Neural progenitor cell (in vitro differentiated cells): ENCODE measurements at regions not wholly inside any gene's neighbourhood (a gene's known extent, or its start where the extent isn't known, plus 50 kb on each side); places are given as distances from the start of the nearest gene placed in this dataset.
A peak's percentile ranks its signal among the peaks of the same experiment; 100 is the strongest.
"Not testable (repeated sequence)": the region's sequence is repeated elsewhere in the genome, so short reads cannot be mapped to it uniquely, and the experiment has no call there.

Experiments
- DNase-seq: peaks from one replicate; pipeline ENCODE4 v3.0.0-alpha.2; 2016; ENCODE audit warnings: low spot score
- H2AFZ ChIP-seq: fragments of 200-600 bp; sonication (generic); replicated peaks from 2 replicates; pipeline ENCODE4 v1.6.1; 2016; ENCODE audit warnings: antibody characterized with exemption
- H3F3A ChIP-seq: fragments of 200-600 bp; sonication (generic); 2 replicates; pipeline ENCODE4 v1.6.1; 2016; ENCODE audit warnings: antibody characterized with exemption, low read depth
- H3K27ac ChIP-seq: fragments of 200-600 bp; sonication (generic); 2 replicates; pipeline ENCODE4 v1.5.1; 2016; ENCODE audit warnings: mild to moderate bottlenecking
- H3K27me3 ChIP-seq: fragments of 200-600 bp; sonication (generic); 2 replicates; pipeline ENCODE4 v1.6.1; 2016; ENCODE audit warnings: mild to moderate bottlenecking, moderate library complexity
- H3K36me3 ChIP-seq: fragments of 200-600 bp; sonication (generic); 2 replicates; pipeline ENCODE4 v1.5.1; 2016
- H3K4me1 ChIP-seq: fragments of 200-600 bp; sonication (generic); 2 replicates; pipeline ENCODE4 v1.6.1; 2016; ENCODE audit warnings: mixed run types
- H3K4me2 ChIP-seq: fragments of 200-600 bp; sonication (generic); 2 replicates; pipeline ENCODE4 v1.6.1; 2016
- H3K4me3 ChIP-seq: fragments of 200-600 bp; sonication (generic); 2 replicates; pipeline ENCODE4 v1.5.1; 2016
- H3K79me2 ChIP-seq: fragments of 200-600 bp; sonication (generic); 2 replicates; pipeline ENCODE4 v1.6.1; 2016; ENCODE audit warnings: low read depth
- H3K9ac ChIP-seq: fragments of 200-600 bp; sonication (generic); 2 replicates; pipeline ENCODE4 v1.6.1; 2016
- H3K9me3 ChIP-seq: fragments of 200-600 bp; sonication (generic); 2 replicates; pipeline ENCODE4 v1.5.1; 2016; ENCODE audit warnings: low read depth
- H4K20me1 ChIP-seq: fragments of 200-600 bp; sonication (generic); 2 replicates; pipeline ENCODE4 v1.6.1; 2016; ENCODE audit warnings: low read depth
- H3K27ac Mint-ChIP-seq: 3 replicates; pipeline ENCODE4 v1.8.0; 2021; ENCODE audit warnings: mixed read lengths
- H3K27me3 Mint-ChIP-seq: 2 replicates; pipeline ENCODE4 v1.8.0; 2022; ENCODE audit warnings: low read depth, mild to moderate bottlenecking, inconsistent platforms, moderate library complexity, mixed read lengths; ENCODE audit not compliant: insufficient read depth
- H3K36me3 Mint-ChIP-seq: 3 replicates; pipeline ENCODE4 v1.8.0; 2021; ENCODE audit warnings: mixed read lengths
- H3K4me1 Mint-ChIP-seq: 3 replicates; pipeline ENCODE4 v1.8.0; 2021; ENCODE audit warnings: mixed read lengths
- H3K4me3 Mint-ChIP-seq: 3 replicates; pipeline ENCODE4 v1.8.0; 2021; ENCODE audit warnings: mild to moderate bottlenecking, moderate library complexity, mixed read lengths
- H3K9me3 Mint-ChIP-seq: 3 replicates; pipeline ENCODE4 v1.8.0; 2020; ENCODE audit warnings: mixed read lengths
- CTCF ChIP-seq: fragments of 200-600 bp; sonication (generic); IDR thresholded peaks from 2 replicates; pipeline ENCODE4 v1.5.1; 2017; ENCODE audit warnings: antibody characterized with exemption, mild to moderate bottlenecking
- EZH2 ChIP-seq: fragments of 200-600 bp; sonication (generic); IDR thresholded peaks from 2 replicates; pipeline ENCODE4 v1.6.1; 2017; ENCODE audit warnings: antibody characterized with exemption, mild to moderate bottlenecking, moderate library complexity
- EZH2phosphoT487 ChIP-seq: fragments of 200-600 bp; sonication (generic); IDR thresholded peaks from 2 replicates; pipeline ENCODE4 v1.6.1; 2017; ENCODE audit warnings: antibody characterized with exemption

- Mint-ChIP-seq H3K9me3 (peaks cover 3% of the 10 kb centered on the region), H3K36me3 (peaks cover 2% of the 10 kb centered on the region), H3K4me1 (peaks cover 3% of the 10 kb centered on the region), H3K27ac (no peak overlapping the region), H3K4me3 (no peak overlapping the region), H3K27me3 (peaks cover 3% of the 10 kb centered on the region)
- no peak overlapping the region for H3K4me3 ChIP-seq
- DNase-seq, result no peak
- peak overlapping the region; percentile 57 for H2AFZ ChIP-seq
- no peak overlapping the region for H3K4me2 ChIP-seq
- H3K4me1 ChIP-seq, result no peaks in the 10 kb centered on the region
- no peaks in the 10 kb centered on the region for H3K36me3 ChIP-seq
- H3K9me3 ChIP-seq, result no peaks in the 10 kb centered on the region
- no peaks in the 10 kb centered on the region for H3K27me3 ChIP-seq
- no peaks in the 10 kb centered on the region for H3F3A ChIP-seq
- no peak overlapping the region for H3K27ac ChIP-seq
- H3K9ac ChIP-seq, result no peak overlapping the region
- no peaks in the 10 kb centered on the region for H4K20me1 ChIP-seq
- no peak for TF ChIP-seq CTCF
- TF ChIP-seq EZH2, result no peak
- no peak for TF ChIP-seq EZH2phosphoT487
- no peaks in the 10 kb centered on the region for H3K79me2 ChIP-seq
Measured at GRCh38 chr3:187889601-187890404, 144.5 kb upstream of the BCL6 start.

GRCh38 chr3:187890405-187890752 lies 145.1 kb upstream of the BCL6 start:
- not testable (repeated sequence) for H3K36me3 Mint-ChIP-seq, H3K9ac ChIP-seq, H3K36me3 ChIP-seq, H4K20me1 ChIP-seq, H3K27me3 ChIP-seq, H3K27ac Mint-ChIP-seq, H3F3A ChIP-seq, H3K27ac ChIP-seq, H3K9me3 ChIP-seq, H3K4me1 Mint-ChIP-seq, H2AFZ ChIP-seq, H3K4me1 ChIP-seq, DNase-seq, H3K27me3 Mint-ChIP-seq, H3K4me2 ChIP-seq, H3K9me3 Mint-ChIP-seq, H3K4me3 ChIP-seq, H3K4me3 Mint-ChIP-seq, H3K79me2 ChIP-seq

GRCh38 chr3:187896646-187897045 lies 151.4 kb upstream of the BCL6 start:
- no peak overlapping the region for H3K4me2 ChIP-seq
- H3F3A ChIP-seq, result no peaks in the 10 kb centered on the region
- H4K20me1 ChIP-seq, result no peaks in the 10 kb centered on the region
- H3K79me2 ChIP-seq, result no peaks in the 10 kb centered on the region
- no peaks in the 10 kb centered on the region for H3K36me3 ChIP-seq
- peaks cover 2% of the 10 kb centered on the region for H3K27me3 Mint-ChIP-seq
- H3K4me1 ChIP-seq, result no peaks in the 10 kb centered on the region
- no peak for TF ChIP-seq CTCF
- TF ChIP-seq EZH2phosphoT487, result no peak
- no peak for TF ChIP-seq EZH2
- no peaks in the 10 kb centered on the region for H3K9me3 ChIP-seq
- H3K36me3 Mint-ChIP-seq, result no peaks in the 10 kb centered on the region
- H3K4me3 Mint-ChIP-seq, result no peak overlapping the region
- no peak overlapping the region for H3K27ac ChIP-seq
- H3K27ac Mint-ChIP-seq, result no peak overlapping the region
- DNase-seq, result no peak
- no peaks in the 10 kb centered on the region for H3K4me1 Mint-ChIP-seq
- H3K4me3 ChIP-seq, result no peak overlapping the region
- H2AFZ ChIP-seq, result no peak overlapping the region
- no peaks in the 10 kb centered on the region for H3K27me3 ChIP-seq
- no peak overlapping the region for H3K9ac ChIP-seq
- H3K9me3 Mint-ChIP-seq, result no peaks in the 10 kb centered on the region

GRCh38 chr3:187899246-187899645 lies 154.0 kb upstream of the BCL6 start:
- Histone ChIP-seq H3K4me2 (no peak overlapping the region), H3K27me3 (no peaks in the 10 kb centered on the region), H3K79me2 (no peaks in the 10 kb centered on the region), H2AFZ (no peak overlapping the region), H3K4me1 (no peaks in the 10 kb centered on the region), H3K27ac (no peak overlapping the region), H4K20me1 (no peaks in the 10 kb centered on the region), H3K9ac (no peak overlapping the region), H3K36me3 (no peaks in the 10 kb centered on the region), H3K4me3 (no peak overlapping the region), H3F3A (no peaks in the 10 kb centered on the region), H3K9me3 (no peaks in the 10 kb centered on the region)
- Mint-ChIP-seq H3K4me3 (no peak overlapping the region), H3K9me3 (no peaks in the 10 kb centered on the region), H3K27me3 (peaks cover 2% of the 10 kb centered on the region), H3K36me3 (no peaks in the 10 kb centered on the region), H3K4me1 (no peaks in the 10 kb centered on the region), H3K27ac (no peak overlapping the region)
- TF ChIP-seq CTCF (no peak), EZH2 (no peak), EZH2phosphoT487 (no peak)
- DNase-seq, result no peak
